GM18870 (cell line): ENCODE measurements at regions not wholly inside any gene's neighbourhood (a gene's known extent, or its start where the extent isn't known, plus 50 kb on each side); places are given as distances from the start of the nearest gene placed in this dataset.
"Not testable (repeated sequence)": the region's sequence is repeated elsewhere in the genome, so short reads cannot be mapped to it uniquely, and the experiment has no call there.

Experiments used
- ATAC-seq: cut with Tn5 transposase; IDR thresholded peaks from one replicate; pipeline ENCODE4 v1.9.1; 2021; ENCODE audit warnings: moderate library complexity; ENCODE audit not compliant: unreplicated experiment

GRCh38 chr6:71007298-71007697, 50.4 kb upstream of the B3GAT2 start:
- not testable (repeated sequence) for ATAC-seq

GRCh38 chr6:71011871-71012371, 55.1 kb upstream of the B3GAT2 start:
- no peak for ATAC-seq

GRCh38 chr6:71012866-71013469, 56.1 kb upstream of the B3GAT2 start:
- ATAC-seq = peak; percentile 79

GRCh38 chr6:71015392-71015791, 58.5 kb upstream of the B3GAT2 start:
- no peak for ATAC-seq

- ATAC-seq = no peak
Observed at GRCh38 chr6:71028236-71028876, 71.5 kb upstream of the B3GAT2 start.

- ATAC-seq = no peak
Observed at GRCh38 chr6:71028877-71029252, 72.0 kb upstream of the B3GAT2 start.

- ATAC-seq = no peak
Observed at GRCh38 chr6:71029555-71029954, 72.7 kb upstream of the B3GAT2 start.

- no peak for ATAC-seq
Observed at GRCh38 chr6:71031912-71032311, 75.1 kb upstream of the B3GAT2 start.

GRCh38 chr6:71033171-71033570, 76.3 kb upstream of the B3GAT2 start:
- ATAC-seq = no peak

- no peak for ATAC-seq
Observed at GRCh38 chr6:71033890-71034289, 77.0 kb upstream of the B3GAT2 start.

GRCh38 chr6:71034563-71035345, 77.9 kb upstream of the B3GAT2 start:
- no peak for ATAC-seq

- ATAC-seq = no peak
Observed at GRCh38 chr6:71035871-71036270, 79.0 kb upstream of the B3GAT2 start.

GRCh38 chr6:71038711-71039344, 82.0 kb upstream of the B3GAT2 start:
- ATAC-seq = no peak

GRCh38 chr6:71040043-71040442, 83.2 kb upstream of the B3GAT2 start:
- no peak for ATAC-seq

GRCh38 chr6:71040841-71041240, 84.0 kb upstream of the B3GAT2 start:
- no peak for ATAC-seq

- no peak for ATAC-seq
Observed at GRCh38 chr6:71043902-71044301, 87.0 kb upstream of the B3GAT2 start.

GRCh38 chr6:71044753-71045152, 87.9 kb upstream of the B3GAT2 start:
- no peak for ATAC-seq

GRCh38 chr6:71045296-71045695, 88.4 kb upstream of the B3GAT2 start:
- ATAC-seq = no peak

GRCh38 chr6:71047417-71047816, 90.6 kb upstream of the B3GAT2 start:
- ATAC-seq = no peak

GRCh38 chr6:71048320-71049164, 91.7 kb upstream of the B3GAT2 start:
- ATAC-seq = no peak
